RWPE1 (cell line): ENCODE measurements at regions not wholly inside any gene's neighbourhood (a gene's known extent, or its start where the extent isn't known, plus 50 kb on each side); places are given as distances from the start of the nearest gene placed in this dataset.
"Not testable (repeated sequence)": the region's sequence is repeated elsewhere in the genome, so short reads cannot be mapped to it uniquely, and the experiment has no call there.

Source experiments
- CTCF ChIA-PET: fragments of 350-600 bp; sonication (Branson Sonifier 250); formaldehyde crosslinking; extraction: SDS; loops from one replicate; lab custom pipeline; 2021; lab: Yijun Ruan, JAX
- POLR2A ChIA-PET: fragments of 400-600 bp; formaldehyde crosslinking; extraction: SDS; loops from one replicate; lab custom pipeline; 2020; ENCODE audit warnings: antibody characterized with exemption; ENCODE audit not compliant: low non-redundant PET; lab: Yijun Ruan, JAX
- DNase-seq: peaks from one replicate; pipeline ENCODE4 v3.0.0; 2012; ENCODE audit warnings: low spot score
- H3K27ac ChIP-seq: fragments of 450-650 bp; 2 replicates; pipeline ENCODE4 v1.5.1; 2017
- TF ChIP-seq, protein P1 (sequence below): fragments of 450-650 bp; conservative IDR thresholded peaks from 2 replicates; pipeline ENCODE4 v1.5.1; 2017; ENCODE audit warnings: low read depth, mild to moderate bottlenecking

DNA sequence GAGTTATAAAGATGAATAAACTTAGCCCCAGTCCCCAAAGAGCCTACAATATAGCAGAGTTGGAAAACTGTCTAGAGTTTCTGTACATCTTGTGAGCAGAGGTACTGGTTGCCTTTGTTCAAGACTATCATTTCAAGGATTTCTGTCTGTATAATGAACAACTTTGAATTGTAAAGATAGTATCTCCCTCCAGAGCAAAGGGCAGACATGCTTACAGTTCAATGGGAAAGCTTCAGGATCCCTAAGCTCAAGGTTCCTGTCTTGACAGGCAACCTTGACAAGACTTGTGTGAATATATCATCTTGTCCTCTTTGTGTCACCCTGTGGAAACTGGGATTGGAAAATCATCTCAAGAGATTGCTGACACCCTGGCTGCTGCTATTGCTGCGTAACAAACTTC, 242.8 kb upstream of the VLDLR start:
- TF ChIP-seq, protein P1, sequence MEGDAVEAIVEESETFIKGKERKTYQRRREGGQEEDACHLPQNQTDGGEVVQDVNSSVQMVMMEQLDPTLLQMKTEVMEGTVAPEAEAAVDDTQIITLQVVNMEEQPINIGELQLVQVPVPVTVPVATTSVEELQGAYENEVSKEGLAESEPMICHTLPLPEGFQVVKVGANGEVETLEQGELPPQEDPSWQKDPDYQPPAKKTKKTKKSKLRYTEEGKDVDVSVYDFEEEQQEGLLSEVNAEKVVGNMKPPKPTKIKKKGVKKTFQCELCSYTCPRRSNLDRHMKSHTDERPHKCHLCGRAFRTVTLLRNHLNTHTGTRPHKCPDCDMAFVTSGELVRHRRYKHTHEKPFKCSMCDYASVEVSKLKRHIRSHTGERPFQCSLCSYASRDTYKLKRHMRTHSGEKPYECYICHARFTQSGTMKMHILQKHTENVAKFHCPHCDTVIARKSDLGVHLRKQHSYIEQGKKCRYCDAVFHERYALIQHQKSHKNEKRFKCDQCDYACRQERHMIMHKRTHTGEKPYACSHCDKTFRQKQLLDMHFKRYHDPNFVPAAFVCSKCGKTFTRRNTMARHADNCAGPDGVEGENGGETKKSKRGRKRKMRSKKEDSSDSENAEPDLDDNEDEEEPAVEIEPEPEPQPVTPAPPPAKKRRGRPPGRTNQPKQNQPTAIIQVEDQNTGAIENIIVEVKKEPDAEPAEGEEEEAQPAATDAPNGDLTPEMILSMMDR, result no peak
- CTCF ChIA-PET, result no interaction called here
- no peak overlapping the region for H3K27ac ChIP-seq
- no peak for DNase-seq
- POLR2A ChIA-PET, result no interaction called here

DNA sequence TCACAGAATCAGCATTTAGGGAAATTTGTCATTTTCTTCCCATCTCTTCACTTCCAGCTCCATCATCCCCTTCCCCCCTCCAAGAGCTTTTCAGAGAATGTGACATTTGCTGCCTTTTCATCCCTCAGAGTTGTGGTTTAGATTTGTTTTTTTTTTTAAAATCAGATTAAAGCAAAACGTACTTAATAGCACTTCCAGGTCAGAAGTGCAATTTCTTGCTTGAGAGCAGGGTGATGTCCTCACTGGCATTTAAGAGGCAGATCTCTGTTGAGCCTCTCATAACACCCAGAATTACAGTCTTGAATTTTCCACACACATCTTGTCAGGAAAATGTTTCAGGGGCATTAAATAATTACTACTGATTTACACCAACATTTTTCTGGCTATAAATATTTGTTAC, 236.8 kb upstream of the VLDLR start:
- no peak for DNase-seq
- no peak overlapping the region for H3K27ac ChIP-seq
- ChIA-PET CTCF (no interaction called here), POLR2A (no interaction called here)
- TF ChIP-seq, protein P1, result no peak

DNA sequence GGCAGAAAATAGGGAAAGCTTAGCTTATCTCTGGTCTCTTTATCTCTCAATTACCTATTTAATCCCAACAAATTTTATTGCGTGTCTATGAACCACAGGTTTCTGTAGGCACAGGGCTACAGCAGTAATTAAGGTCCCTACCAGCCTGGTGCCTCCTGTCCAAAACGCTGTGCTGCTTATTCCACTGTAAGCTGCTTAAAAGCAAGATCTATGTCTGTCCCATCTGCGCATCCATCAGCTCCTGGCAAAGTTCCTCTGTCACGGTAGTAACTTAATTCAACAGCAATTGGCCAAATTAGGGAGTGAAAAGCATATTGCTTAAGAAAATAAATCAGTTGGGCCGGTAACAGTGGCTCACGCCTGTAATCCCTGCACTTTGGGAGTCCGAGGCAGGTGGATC, 235.8 kb upstream of the VLDLR start:
- ChIA-PET CTCF (no interaction called here), POLR2A (no interaction called here)
- TF ChIP-seq, protein P1, result no peak
- no peak for DNase-seq
- H3K27ac ChIP-seq, result no peak overlapping the region

DNA sequence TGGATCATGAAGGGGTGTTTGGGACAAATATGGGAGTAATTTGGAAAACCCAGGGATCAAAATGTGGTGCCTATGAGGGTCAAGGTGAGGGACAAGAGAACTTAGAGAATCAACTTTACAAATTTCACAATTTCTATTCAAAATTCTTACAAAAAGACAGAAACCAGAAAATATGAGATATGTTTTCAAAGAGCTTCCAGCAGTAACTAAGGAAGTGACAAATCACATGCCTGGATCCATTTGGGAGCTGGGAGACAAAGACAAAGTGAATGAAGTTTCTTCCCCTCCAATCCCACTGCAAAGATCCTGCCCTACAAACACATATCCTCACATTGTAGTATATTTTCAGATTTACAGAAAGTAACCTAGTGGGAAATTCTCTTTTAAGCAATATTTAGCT, 235.0 kb upstream of the VLDLR start:
- POLR2A ChIA-PET, result no interaction called here
- CTCF ChIA-PET, result no interaction called here
- TF ChIP-seq, protein P1, result no peak
- no peak for DNase-seq
- no peak overlapping the region for H3K27ac ChIP-seq

DNA sequence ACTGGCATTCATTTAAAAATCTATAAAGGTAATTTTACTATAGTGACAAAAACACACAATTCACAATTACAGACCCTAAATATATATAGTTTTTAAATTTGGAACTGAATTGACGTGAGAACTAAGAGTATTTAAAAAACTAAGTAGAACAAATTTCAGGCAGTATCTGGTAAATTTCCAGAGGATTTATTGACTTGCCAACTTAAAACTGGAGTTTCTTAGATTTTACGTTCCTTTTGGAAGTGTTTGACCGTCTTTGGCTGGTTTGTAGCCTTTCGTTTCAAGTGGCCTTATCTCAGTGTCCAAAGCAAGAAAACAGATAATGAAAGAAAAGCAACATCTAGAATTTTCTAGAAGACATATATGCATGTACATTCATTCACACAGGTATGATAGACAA, 234.4 kb upstream of the VLDLR start:
- no peak for DNase-seq
- no peak overlapping the region for H3K27ac ChIP-seq
- CTCF ChIA-PET, result no interaction called here
- POLR2A ChIA-PET, result no interaction called here
- TF ChIP-seq, protein P1, result no peak

DNA sequence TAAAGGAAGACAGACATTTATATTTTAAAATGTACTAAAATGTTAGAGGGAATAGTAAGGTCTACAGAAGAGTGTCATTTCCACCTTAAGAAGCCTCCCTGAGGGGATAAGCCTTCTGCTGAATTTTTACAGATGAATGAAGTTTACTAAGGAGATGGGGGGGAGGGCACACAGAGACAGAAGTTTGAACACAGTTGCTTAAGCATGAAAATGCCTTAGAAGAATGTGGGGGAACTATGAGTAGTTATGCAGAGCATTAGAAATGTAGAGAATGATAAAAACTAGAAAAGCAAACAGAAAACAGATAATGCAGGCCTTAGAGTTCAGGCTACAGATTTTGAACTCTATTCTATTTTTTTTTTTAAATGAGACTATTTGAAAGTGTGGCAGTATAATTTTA, 232.2 kb upstream of the VLDLR start:
- ChIA-PET CTCF (interaction anchor here (0.7 kb wide), 1 partner anchor 439 kb away, joined by 4 read pairs; no protein-coding TSS in a partner anchor), POLR2A (no interaction called here)
- no peak overlapping the region for H3K27ac ChIP-seq
- TF ChIP-seq, protein P1, result no peak
- DNase-seq, result no peak

DNA sequence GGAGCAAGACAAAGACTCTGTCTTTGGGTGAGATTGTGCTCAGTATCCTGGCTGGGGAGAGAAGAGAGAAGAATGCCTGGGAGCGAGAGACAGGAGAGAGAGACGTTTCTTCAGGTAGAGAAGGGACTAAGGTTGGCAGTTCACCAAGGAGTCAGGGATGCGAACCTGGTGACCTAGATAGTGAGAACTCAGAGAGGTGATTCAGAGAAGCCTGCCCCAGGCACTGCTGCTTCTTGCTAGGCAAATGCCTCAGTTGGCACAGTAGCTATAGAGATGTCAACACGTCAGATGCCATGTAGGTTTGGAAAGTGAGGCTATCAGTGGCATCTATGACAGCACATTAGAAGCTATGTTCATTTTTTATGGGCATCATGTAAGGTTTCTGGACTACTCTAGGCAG, 231.6 kb upstream of the VLDLR start:
- H3K27ac ChIP-seq, result no peak overlapping the region
- DNase-seq, result no peak
- TF ChIP-seq, protein P1, result no peak
- CTCF ChIA-PET, result interaction anchor here (0.7 kb wide), 1 partner anchor 438 kb away, joined by 4 read pairs; no protein-coding TSS in a partner anchor
- POLR2A ChIA-PET, result no interaction called here

DNA sequence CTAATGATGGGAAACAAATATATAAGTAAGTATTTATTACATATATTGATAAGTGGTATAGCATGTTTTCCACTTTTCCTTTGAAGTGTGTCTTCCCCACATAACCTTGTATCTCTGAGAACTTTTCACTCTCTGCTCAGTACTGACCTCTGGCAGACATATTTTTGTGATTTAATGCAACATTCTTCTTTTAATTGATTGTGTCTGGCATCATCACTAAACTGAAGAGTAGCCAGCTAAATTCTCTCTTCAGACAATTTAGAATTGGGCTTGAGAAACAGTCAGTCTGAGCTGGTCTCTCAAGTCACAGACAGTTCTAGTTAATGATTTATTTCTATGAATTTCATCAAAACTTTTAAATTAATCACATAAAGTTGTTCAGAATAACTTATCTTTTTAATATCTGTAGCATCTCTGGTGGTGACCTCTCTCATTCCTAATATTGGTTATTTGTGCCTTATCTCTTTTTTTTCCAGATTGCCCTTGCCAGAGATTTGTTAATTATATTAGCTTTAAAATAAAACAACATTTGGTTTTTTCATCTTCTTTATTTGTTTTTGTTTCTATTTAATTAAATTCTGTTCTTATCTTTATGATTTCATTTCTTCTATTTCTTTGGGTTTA, 230.0 kb upstream of the VLDLR start:
- POLR2A ChIA-PET, H3K27ac ChIP-seq, DNase-seq: not testable (repeated sequence)
- CTCF ChIA-PET, result interaction anchor here (0.7 kb wide), 1 partner anchor 1574 kb away, joined by 3 read pairs; no protein-coding TSS in a partner anchor

DNA sequence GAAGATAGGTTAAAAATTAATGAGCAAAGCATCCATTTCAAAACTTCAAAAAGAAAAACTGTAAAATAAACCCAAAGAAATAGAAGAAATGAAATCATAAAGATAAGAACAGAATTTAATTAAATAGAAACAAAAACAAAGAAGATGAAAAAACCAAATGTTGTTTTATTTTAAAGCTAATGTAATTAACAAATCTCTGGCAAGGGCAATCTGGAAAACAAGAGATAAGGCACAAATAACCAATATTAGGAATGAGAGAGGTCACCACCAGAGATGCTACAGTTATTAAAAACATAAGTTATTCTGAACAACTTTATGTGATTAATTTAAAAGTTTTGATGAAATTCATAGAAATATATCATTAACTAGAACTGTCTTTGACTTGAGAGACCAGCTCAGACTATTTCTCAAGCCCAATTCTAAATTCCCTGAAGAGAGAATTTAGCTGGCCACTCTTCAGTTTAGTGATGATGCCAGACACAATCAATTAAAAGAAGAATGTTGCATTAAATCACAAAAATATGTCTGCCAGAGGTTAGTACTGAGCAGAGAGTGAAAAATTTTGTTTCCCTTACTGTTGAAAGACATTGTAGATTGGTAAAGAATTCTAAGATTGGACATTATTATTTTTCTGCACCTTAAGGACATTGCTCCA, 227.4 kb upstream of the VLDLR start:
- POLR2A ChIA-PET, CTCF ChIA-PET, H3K27ac ChIP-seq, DNase-seq: not testable (repeated sequence)
